CD14-positive monocyte (primary cell): ENCODE measurements at regions not wholly inside any gene's neighbourhood (a gene's known extent, or its start where the extent isn't known, plus 50 kb on each side); places are given as distances from the start of the nearest gene placed in this dataset.

Experiments
- DNase-seq, 3 donors: peaks; one replicate each; pipeline ENCODE4 v3.0.0-alpha.2; 2011 to 2022
- H2AFZ ChIP-seq: 2 replicates; pipeline ENCODE4 v1.6.0; 2012; ENCODE audit warnings: mild to moderate bottlenecking, low read depth, low read length, inconsistent platforms; ENCODE audit not compliant: insufficient read depth, poor library complexity, severe bottlenecking
- H3K27ac ChIP-seq, 2 donors: 1 replicate in 1 of 2; 2 replicates in 1 of 2; pipeline ENCODE4 v1.5.1; 2012 to 2013; ENCODE audit warnings: low read length in 2 of 2, control low read depth in 1 of 2, inconsistent platforms in 1 of 2, low read depth in 1 of 2, mild to moderate bottlenecking in 1 of 2
- H3K27me3 ChIP-seq, 2 donors: one replicate each; pipeline versions ENCODE4 v1.6.0 to v1.6.1; 2011 to 2013; ENCODE audit warnings: low read length in 2 of 2; ENCODE audit not compliant: control insufficient read depth in 2 of 2, insufficient read depth in 2 of 2
- H3K36me3 ChIP-seq, 2 donors: replicated peaks in 1 of 2; 1 replicate in 1 of 2; 2 replicates in 1 of 2; pipeline versions ENCODE4 v1.5.1 to v1.6.1; 2012 to 2013; ENCODE audit warnings: low read length in 2 of 2, control low read depth in 1 of 2, inconsistent platforms in 1 of 2, mild to moderate bottlenecking in 1 of 2; ENCODE audit not compliant: insufficient read depth in 2 of 2, control insufficient read depth in 1 of 2
- H3K4me1 ChIP-seq, 2 donors: 1 replicate in 1 of 2; 2 replicates in 1 of 2; pipeline versions ENCODE4 v1.5.1 to v1.6.1; 2012 to 2013; ENCODE audit warnings: low read length in 2 of 2, control low read depth in 1 of 2, inconsistent platforms in 1 of 2, mild to moderate bottlenecking in 1 of 2, moderate library complexity in 1 of 2; ENCODE audit not compliant: insufficient read depth in 2 of 2, control insufficient read depth in 1 of 2
- H3K4me2 ChIP-seq: replicated peaks from 2 replicates; pipeline ENCODE3; 2012; ENCODE audit warnings: low read length, moderate library complexity, mild to moderate bottlenecking; ENCODE audit not compliant: poor library complexity, severe bottlenecking; ENCODE audit errors: extremely low read depth
- H3K4me3 ChIP-seq, 3 experiments: fragments of 200-600 bp in 1 of 3; sonication (generic) in 1 of 3; replicated peaks in 1 of 3; 1 replicate in 2 of 3; 2 replicates in 1 of 3; pipeline ENCODE4 v1.5.1; 2011 to 2013; ENCODE audit warnings: low read length in 3 of 3, mild to moderate bottlenecking in 3 of 3, control low read depth in 2 of 3, low read depth in 2 of 3, inconsistent platforms in 1 of 3, moderate library complexity in 1 of 3
- H3K79me2 ChIP-seq: 2 replicates; pipeline ENCODE4 v1.6.0; 2012; ENCODE audit warnings: mild to moderate bottlenecking, control low read depth, inconsistent platforms, low read length, moderate library complexity; ENCODE audit not compliant: insufficient read depth
- H3K9ac ChIP-seq: 2 replicates; pipeline ENCODE4 v1.6.0; 2017; ENCODE audit warnings: low read length, mild to moderate bottlenecking; ENCODE audit not compliant: insufficient read depth, poor library complexity, severe bottlenecking
- H3K9me3 ChIP-seq, 2 donors: replicated peaks in 1 of 2; 1 replicate in 1 of 2; 2 replicates in 1 of 2; pipeline versions ENCODE4 v1.5.1 to v1.6.1; 2012 to 2013; ENCODE audit warnings: low read length in 2 of 2, control low read depth in 1 of 2; ENCODE audit not compliant: control insufficient read depth in 1 of 2, insufficient read depth in 1 of 2
- H4K20me1 ChIP-seq: 2 replicates; pipeline ENCODE4 v1.6.0; 2012; ENCODE audit warnings: mild to moderate bottlenecking, low read length, control low read depth, moderate library complexity; ENCODE audit not compliant: insufficient read depth
- H3K27ac Mint-ChIP-seq, 7 donors: one replicate each; pipeline ENCODE4 v1.8.0; 2020; ENCODE audit warnings: mild to moderate bottlenecking in 7 of 7, mixed read lengths in 7 of 7, moderate library complexity in 6 of 7, inconsistent platforms in 2 of 7
- H3K27me3 Mint-ChIP-seq, 3 donors: one replicate each; pipeline ENCODE4 v1.8.0; 2021 to 2022; ENCODE audit warnings: low read depth in 3 of 3, mild to moderate bottlenecking in 3 of 3, mixed read lengths in 3 of 3, moderate library complexity in 3 of 3, inconsistent platforms in 1 of 3
- H3K36me3 Mint-ChIP-seq, 2 donors: one replicate each; pipeline ENCODE4 v1.8.0; 2020; ENCODE audit warnings: mixed read lengths in 2 of 2, inconsistent platforms in 1 of 2, mild to moderate bottlenecking in 1 of 2
- H3K4me1 Mint-ChIP-seq: one replicate; pipeline ENCODE4 v1.8.0; 2020; ENCODE audit warnings: mild to moderate bottlenecking, mixed read lengths
- H3K4me3 Mint-ChIP-seq, 2 donors: one replicate each; pipeline ENCODE4 v1.8.0; 2020; ENCODE audit warnings: mild to moderate bottlenecking in 2 of 2, mixed read lengths in 2 of 2, moderate library complexity in 1 of 2
- H3K9me3 Mint-ChIP-seq, 7 donors: one replicate each; pipeline ENCODE4 v1.8.0; 2020 to 2022; ENCODE audit warnings: mixed read lengths in 7 of 7, mild to moderate bottlenecking in 6 of 7, moderate library complexity in 6 of 7, inconsistent platforms in 2 of 7
- WGBS: methylation state at CpG from one replicate; pipeline ENCODE4 v1.1.5; 2013; ENCODE audit warnings: missing lambda C conversion rate; ENCODE audit not compliant: insufficient coverage; 5-methylcytosine and 5-hydroxymethylcytosine counted together
- intact Hi-C, 2 donors: fragments of 100-400 bp; cut with micrococcal nuclease; formaldehyde crosslinking; loops; one replicate each; pipeline versions ENCODE4 v1.15.0 to v1.15.1; 2023
- TF ChIP-seq, protein P1 (sequence below): fragments of 200-600 bp; IDR thresholded peaks from one replicate; pipeline ENCODE4 v1.8.0; 2022; ENCODE audit warnings: antibody characterized with exemption, mild to moderate bottlenecking

DNA sequence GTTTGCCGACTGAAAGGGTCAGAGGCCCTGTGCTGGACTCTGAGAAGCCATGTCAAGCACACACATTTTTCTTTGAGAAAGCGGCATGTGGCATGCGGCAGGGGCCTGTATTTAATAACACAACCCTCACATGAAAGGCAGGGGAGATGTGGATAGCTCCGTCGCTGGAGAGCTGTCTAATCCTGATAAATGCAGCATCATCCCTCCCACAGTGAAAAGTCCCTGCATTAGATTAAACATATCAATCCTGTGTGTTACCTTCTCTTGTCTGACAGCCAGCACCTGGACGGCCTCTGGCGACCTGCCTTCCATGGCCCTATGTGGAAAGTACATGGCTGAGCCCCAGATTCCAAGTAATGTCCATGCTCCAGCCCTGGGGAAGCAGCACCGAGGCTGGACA is 313.0 kb upstream of the AJAP1 start:
- Mint-ChIP-seq H3K36me3 (no peaks in the 10 kb centered on the region), H3K4me3 (no peak overlapping the region), H3K9me3 (peaks cover 14 to 37% (median 30%) of the 10 kb centered on the region in 7 donors), H3K4me1 (no peaks in the 10 kb centered on the region), H3K27me3 (peaks cover 0 to 6% (median 0%) of the 10 kb centered on the region in 3 donors), H3K27ac (no peak overlapping the region)
- H3K4me2 ChIP-seq, result no peak overlapping the region
- no peaks in the 10 kb centered on the region for H3K79me2 ChIP-seq
- H3K27ac ChIP-seq, result no peak overlapping the region
- intact Hi-C loops, result no loop called here
- peaks cover 2 to 56% of the 10 kb centered on the region in 2 donors for H3K9me3 ChIP-seq
- no peaks in the 10 kb centered on the region for H3K4me1 ChIP-seq
- H3K27me3 ChIP-seq, result no peaks in the 10 kb centered on the region
- H4K20me1 ChIP-seq, result no peaks in the 10 kb centered on the region
- H3K9ac ChIP-seq, result no peak overlapping the region
- DNase-seq, result no peak
- 85% methylated on average over 3 of the region's 8 CpGs for WGBS
- no peak overlapping the region for H2AFZ ChIP-seq
- H3K36me3 ChIP-seq, result no peaks in the 10 kb centered on the region
- TF ChIP-seq, protein P1, sequence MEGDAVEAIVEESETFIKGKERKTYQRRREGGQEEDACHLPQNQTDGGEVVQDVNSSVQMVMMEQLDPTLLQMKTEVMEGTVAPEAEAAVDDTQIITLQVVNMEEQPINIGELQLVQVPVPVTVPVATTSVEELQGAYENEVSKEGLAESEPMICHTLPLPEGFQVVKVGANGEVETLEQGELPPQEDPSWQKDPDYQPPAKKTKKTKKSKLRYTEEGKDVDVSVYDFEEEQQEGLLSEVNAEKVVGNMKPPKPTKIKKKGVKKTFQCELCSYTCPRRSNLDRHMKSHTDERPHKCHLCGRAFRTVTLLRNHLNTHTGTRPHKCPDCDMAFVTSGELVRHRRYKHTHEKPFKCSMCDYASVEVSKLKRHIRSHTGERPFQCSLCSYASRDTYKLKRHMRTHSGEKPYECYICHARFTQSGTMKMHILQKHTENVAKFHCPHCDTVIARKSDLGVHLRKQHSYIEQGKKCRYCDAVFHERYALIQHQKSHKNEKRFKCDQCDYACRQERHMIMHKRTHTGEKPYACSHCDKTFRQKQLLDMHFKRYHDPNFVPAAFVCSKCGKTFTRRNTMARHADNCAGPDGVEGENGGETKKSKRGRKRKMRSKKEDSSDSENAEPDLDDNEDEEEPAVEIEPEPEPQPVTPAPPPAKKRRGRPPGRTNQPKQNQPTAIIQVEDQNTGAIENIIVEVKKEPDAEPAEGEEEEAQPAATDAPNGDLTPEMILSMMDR, result no peak
- H3K4me3 ChIP-seq, result no peak overlapping the region

DNA sequence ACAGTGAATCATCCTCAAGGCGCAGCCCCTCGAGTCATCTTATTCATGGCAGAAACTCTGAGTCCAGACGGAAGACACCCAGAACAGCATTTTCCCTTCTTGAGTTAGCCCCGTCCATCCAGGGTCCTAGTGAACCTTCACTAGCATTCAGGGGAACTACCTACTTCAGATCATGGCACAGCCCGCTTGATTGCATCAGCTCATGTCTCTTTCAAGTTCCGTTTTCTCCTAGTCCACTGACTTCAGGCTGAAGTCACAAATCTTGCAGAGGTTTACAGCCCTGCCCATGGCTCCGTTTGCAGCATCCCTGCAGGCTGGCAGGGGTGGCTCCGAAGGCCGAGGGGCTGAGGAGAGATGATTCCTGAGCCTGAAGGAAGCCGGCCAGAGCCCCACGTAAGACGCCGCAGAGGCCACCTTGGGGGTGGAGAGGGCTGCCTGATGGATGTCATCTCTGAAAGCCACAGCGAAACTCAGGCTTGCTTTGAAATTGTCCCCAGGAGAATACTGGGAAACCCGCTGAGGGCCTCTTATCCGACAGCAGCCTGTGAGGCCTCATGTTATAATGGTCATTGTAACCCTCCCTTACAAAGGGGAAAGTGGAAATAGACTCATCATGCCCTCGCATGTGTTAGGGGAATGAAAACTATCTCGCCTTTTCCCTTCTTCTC is 310.2 kb upstream of the AJAP1 start:
- no peaks in the 10 kb centered on the region for H3K4me1 ChIP-seq
- H3K4me3 Mint-ChIP-seq, result no peak overlapping the region
- TF ChIP-seq, protein P1, result no peak
- H3K9me3 ChIP-seq, result peaks cover 0 to 33% of the 10 kb centered on the region in 2 donors
- H3K79me2 ChIP-seq, result no peaks in the 10 kb centered on the region
- no peak overlapping the region for H3K27ac Mint-ChIP-seq
- no peaks in the 10 kb centered on the region for H3K36me3 ChIP-seq
- no peaks in the 10 kb centered on the region for H3K27me3 ChIP-seq
- WGBS, result 74% methylated on average over 13 of the region's 18 CpGs
- no peaks in the 10 kb centered on the region for H4K20me1 ChIP-seq
- no peak for DNase-seq
- intact Hi-C loops, result no loop called here
- peaks cover 0 to 5% (median 0%) of the 10 kb centered on the region in 3 donors for H3K27me3 Mint-ChIP-seq
- H3K4me3 ChIP-seq, result no peak overlapping the region
- H3K9ac ChIP-seq, result no peak overlapping the region
- no peaks in the 10 kb centered on the region for H3K4me1 Mint-ChIP-seq
- H3K27ac ChIP-seq, result no peak overlapping the region
- no peak overlapping the region for H3K4me2 ChIP-seq
- H3K9me3 Mint-ChIP-seq, result peaks cover 13 to 30% (median 26%) of the 10 kb centered on the region in 7 donors
- H2AFZ ChIP-seq, result no peak overlapping the region
- no peaks in the 10 kb centered on the region for H3K36me3 Mint-ChIP-seq
